ENCODE measurements at regions not wholly inside any gene's neighbourhood (a gene's known extent, or its start where the extent isn't known, plus 50 kb on each side); places are given as distances from the start of the nearest gene placed in this dataset.

GRCh38 chr5:83837265-83837907 is 116.7 kb upstream of the HAPLN1 start:
- ChIA-PET POLR2A (no interaction called here), CTCF (no interaction called here)
- no peak overlapping the region for H3K4me3 ChIP-seq (ENCODE audit: control insufficient read depth in 1 of 7, extremely low read depth in 1 of 7, insufficient read depth in 4 of 7, low read depth in 2 of 7, low read length in 6 of 7)
- no peaks in the 10 kb centered on the region for H3K27me3 ChIP-seq (replicated peaks in 2 of 5; ENCODE audit: control insufficient read depth in 4 of 5, insufficient read depth in 5 of 5, low read length in 4 of 5)
- H3K9me3 ChIP-seq (ENCODE audit: control extremely low read depth in 1 of 5, control insufficient read depth in 4 of 5, insufficient read depth in 2 of 5, low read depth in 1 of 5, low read length in 4 of 5): no peaks in the 10 kb centered on the region
- DNase-seq: no peak
- H3K27ac ChIP-seq (ENCODE audit: insufficient read depth in 1 of 2, low read depth in 1 of 2, low read length in 2 of 2, poor library complexity in 1 of 2, severe bottlenecking in 2 of 2): no peak overlapping the region
- 100% methylated on average over 2 of the region's 4 CpGs for WGBS (ENCODE audit: insufficient coverage)
- no peaks in the 10 kb centered on the region for H3K36me3 ChIP-seq (ENCODE audit: control insufficient read depth in 4 of 4, insufficient read depth in 4 of 4, low read length in 3 of 4)
- no peaks in the 10 kb centered on the region for H3K4me1 ChIP-seq (ENCODE audit: control extremely low read depth in 1 of 4, control insufficient read depth in 4 of 4, insufficient read depth in 4 of 4, low read length in 3 of 4)

- no peaks in the 10 kb centered on the region for H3K36me3 ChIP-seq (ENCODE audit: control insufficient read depth in 4 of 4, insufficient read depth in 4 of 4, low read length in 3 of 4)
- ChIA-PET CTCF (no interaction called here), POLR2A (no interaction called here)
- no peaks in the 10 kb centered on the region for H3K9me3 ChIP-seq (ENCODE audit: control extremely low read depth in 1 of 5, control insufficient read depth in 4 of 5, insufficient read depth in 2 of 5, low read depth in 1 of 5, low read length in 4 of 5)
- no peak overlapping the region for H3K4me3 ChIP-seq (ENCODE audit: control insufficient read depth in 1 of 7, extremely low read depth in 1 of 7, insufficient read depth in 4 of 7, low read depth in 2 of 7, low read length in 6 of 7)
- no peak for DNase-seq
- H3K4me1 ChIP-seq (ENCODE audit: control extremely low read depth in 1 of 4, control insufficient read depth in 4 of 4, insufficient read depth in 4 of 4, low read length in 3 of 4): no peaks in the 10 kb centered on the region
- no peak overlapping the region for H3K27ac ChIP-seq (ENCODE audit: insufficient read depth in 1 of 2, low read depth in 1 of 2, low read length in 2 of 2, poor library complexity in 1 of 2, severe bottlenecking in 2 of 2)
- no peaks in the 10 kb centered on the region for H3K27me3 ChIP-seq (replicated peaks in 2 of 5; ENCODE audit: control insufficient read depth in 4 of 5, insufficient read depth in 5 of 5, low read length in 4 of 5)
- 100% methylated on average over 2 of the region's 5 CpGs for WGBS (ENCODE audit: insufficient coverage)
These were observed 113.7 kb upstream of the HAPLN1 start for GRCh38 chr5:83834306-83834705.

GRCh38 chr5:83831834-83832233 is 111.2 kb upstream of the HAPLN1 start:
- ChIA-PET POLR2A (no interaction called here), CTCF (no interaction called here)
- WGBS (ENCODE audit: insufficient coverage): no CpG with 5 or more reads among the region's 1 CpG
- no peaks in the 10 kb centered on the region for H3K27me3 ChIP-seq (replicated peaks in 2 of 5; ENCODE audit: control insufficient read depth in 4 of 5, insufficient read depth in 5 of 5, low read length in 4 of 5)
- no peak for DNase-seq
- peaks cover 0 to 2% (median 0%) of the 10 kb centered on the region in 4 experiments for H3K4me1 ChIP-seq (ENCODE audit: control extremely low read depth in 1 of 4, control insufficient read depth in 4 of 4, insufficient read depth in 4 of 4, low read length in 3 of 4)
- no peak overlapping the region for H3K4me3 ChIP-seq (ENCODE audit: control insufficient read depth in 1 of 7, extremely low read depth in 1 of 7, insufficient read depth in 4 of 7, low read depth in 2 of 7, low read length in 6 of 7)
- no peaks in the 10 kb centered on the region for H3K9me3 ChIP-seq (ENCODE audit: control extremely low read depth in 1 of 5, control insufficient read depth in 4 of 5, insufficient read depth in 2 of 5, low read depth in 1 of 5, low read length in 4 of 5)
- H3K27ac ChIP-seq (ENCODE audit: insufficient read depth in 1 of 2, low read depth in 1 of 2, low read length in 2 of 2, poor library complexity in 1 of 2, severe bottlenecking in 2 of 2): no peak overlapping the region
- no peaks in the 10 kb centered on the region for H3K36me3 ChIP-seq (ENCODE audit: control insufficient read depth in 4 of 4, insufficient read depth in 4 of 4, low read length in 3 of 4)

- Histone ChIP-seq H3K27me3 (replicated peaks in 2 of 5; ENCODE audit: control insufficient read depth in 4 of 5, insufficient read depth in 5 of 5, low read length in 4 of 5) (no peaks in the 10 kb centered on the region), H3K9me3 (ENCODE audit: control extremely low read depth in 1 of 5, control insufficient read depth in 4 of 5, insufficient read depth in 2 of 5, low read depth in 1 of 5, low read length in 4 of 5) (no peaks in the 10 kb centered on the region), H3K27ac (ENCODE audit: insufficient read depth in 1 of 2, low read depth in 1 of 2, low read length in 2 of 2, poor library complexity in 1 of 2, severe bottlenecking in 2 of 2) (no peak overlapping the region), H3K4me3 (ENCODE audit: control insufficient read depth in 1 of 7, extremely low read depth in 1 of 7, insufficient read depth in 4 of 7, low read depth in 2 of 7, low read length in 6 of 7) (no peak overlapping the region), H3K36me3 (ENCODE audit: control insufficient read depth in 4 of 4, insufficient read depth in 4 of 4, low read length in 3 of 4) (no peaks in the 10 kb centered on the region), H3K4me1 (ENCODE audit: control extremely low read depth in 1 of 4, control insufficient read depth in 4 of 4, insufficient read depth in 4 of 4, low read length in 3 of 4) (peaks cover 0 to 2% (median 0%) of the 10 kb centered on the region in 4 experiments)
- CTCF ChIA-PET: no interaction called here
- DNase-seq: peak in 2 of 3 donors; percentile 2 to 3
- POLR2A ChIA-PET: no interaction called here
- 100% methylated on average over 1 of the region's 1 CpG for WGBS (ENCODE audit: insufficient coverage)
These were observed 106.5 kb upstream of the HAPLN1 start for GRCh38 chr5:83827111-83827557.

GRCh38 chr5:83817591-83817990 is 96.9 kb upstream of the HAPLN1 start:
- WGBS (ENCODE audit: insufficient coverage): no CpG with 5 or more reads among the region's 1 CpG
- Histone ChIP-seq H3K4me3 (ENCODE audit: control insufficient read depth in 1 of 7, extremely low read depth in 1 of 7, insufficient read depth in 4 of 7, low read depth in 2 of 7, low read length in 6 of 7) (no peak overlapping the region), H3K9me3 (ENCODE audit: control extremely low read depth in 1 of 5, control insufficient read depth in 4 of 5, insufficient read depth in 2 of 5, low read depth in 1 of 5, low read length in 4 of 5) (peaks cover 0 to 4% (median 0%) of the 10 kb centered on the region in 5 experiments), H3K27ac (ENCODE audit: insufficient read depth in 1 of 2, low read depth in 1 of 2, low read length in 2 of 2, poor library complexity in 1 of 2, severe bottlenecking in 2 of 2) (no peak overlapping the region), H3K27me3 (replicated peaks in 2 of 5; ENCODE audit: control insufficient read depth in 4 of 5, insufficient read depth in 5 of 5, low read length in 4 of 5) (no peaks in the 10 kb centered on the region), H3K36me3 (ENCODE audit: control insufficient read depth in 4 of 4, insufficient read depth in 4 of 4, low read length in 3 of 4) (no peaks in the 10 kb centered on the region), H3K4me1 (ENCODE audit: control extremely low read depth in 1 of 4, control insufficient read depth in 4 of 4, insufficient read depth in 4 of 4, low read length in 3 of 4) (no peaks in the 10 kb centered on the region)
- CTCF ChIA-PET: no interaction called here
- POLR2A ChIA-PET: no interaction called here
- no peak for DNase-seq

- ChIA-PET POLR2A (no interaction called here), CTCF (interaction anchor here (1.0 kb wide), 1 partner anchor 15 kb away, joined by 3 read pairs; no protein-coding TSS in a partner anchor)
- DNase-seq: no peak
- no CpG with 5 or more reads among the region's 2 CpGs for WGBS (ENCODE audit: insufficient coverage)
- Histone ChIP-seq H3K27ac (ENCODE audit: insufficient read depth in 1 of 2, low read depth in 1 of 2, low read length in 2 of 2, poor library complexity in 1 of 2, severe bottlenecking in 2 of 2) (no peak overlapping the region), H3K9me3 (ENCODE audit: control extremely low read depth in 1 of 5, control insufficient read depth in 4 of 5, insufficient read depth in 2 of 5, low read depth in 1 of 5, low read length in 4 of 5) (peaks cover 0 to 4% (median 0%) of the 10 kb centered on the region in 5 experiments), H3K27me3 (replicated peaks in 2 of 5; ENCODE audit: control insufficient read depth in 4 of 5, insufficient read depth in 5 of 5, low read length in 4 of 5) (no peaks in the 10 kb centered on the region), H3K4me1 (ENCODE audit: control extremely low read depth in 1 of 4, control insufficient read depth in 4 of 4, insufficient read depth in 4 of 4, low read length in 3 of 4) (no peaks in the 10 kb centered on the region), H3K4me3 (ENCODE audit: control insufficient read depth in 1 of 7, extremely low read depth in 1 of 7, insufficient read depth in 4 of 7, low read depth in 2 of 7, low read length in 6 of 7) (no peak overlapping the region), H3K36me3 (ENCODE audit: control insufficient read depth in 4 of 4, insufficient read depth in 4 of 4, low read length in 3 of 4) (no peaks in the 10 kb centered on the region)
These were observed 95.0 kb upstream of the HAPLN1 start for GRCh38 chr5:83815661-83816060.

- no peak overlapping the region for H3K4me3 ChIP-seq (ENCODE audit: control insufficient read depth in 1 of 7, extremely low read depth in 1 of 7, insufficient read depth in 4 of 7, low read depth in 2 of 7, low read length in 6 of 7)
- H3K9me3 ChIP-seq (ENCODE audit: control extremely low read depth in 1 of 5, control insufficient read depth in 4 of 5, insufficient read depth in 2 of 5, low read depth in 1 of 5, low read length in 4 of 5): peaks cover 0 to 3% (median 0%) of the 10 kb centered on the region in 5 experiments
- CTCF ChIA-PET: no interaction called here
- WGBS (ENCODE audit: insufficient coverage): no CpG with 5 or more reads among the region's 1 CpG
- DNase-seq: no peak
- POLR2A ChIA-PET: no interaction called here
- H3K4me1 ChIP-seq (ENCODE audit: control extremely low read depth in 1 of 4, control insufficient read depth in 4 of 4, insufficient read depth in 4 of 4, low read length in 3 of 4): no peaks in the 10 kb centered on the region
- no peak overlapping the region for H3K27ac ChIP-seq (ENCODE audit: insufficient read depth in 1 of 2, low read depth in 1 of 2, low read length in 2 of 2, poor library complexity in 1 of 2, severe bottlenecking in 2 of 2)
- no peaks in the 10 kb centered on the region for H3K36me3 ChIP-seq (ENCODE audit: control insufficient read depth in 4 of 4, insufficient read depth in 4 of 4, low read length in 3 of 4)
- H3K27me3 ChIP-seq (replicated peaks in 2 of 5; ENCODE audit: control insufficient read depth in 4 of 5, insufficient read depth in 5 of 5, low read length in 4 of 5): no peaks in the 10 kb centered on the region
These were observed 89.9 kb upstream of the HAPLN1 start for GRCh38 chr5:83810511-83810910.

All from common myeloid progenitor, CD34-positive (primary cell).